SJCRH30 (cell line): ENCODE measurements at regions not wholly inside any gene's neighbourhood (a gene's known extent, or its start where the extent isn't known, plus 50 kb on each side); places are given as distances from the start of the nearest gene placed in this dataset.
A peak's percentile ranks its signal among the peaks of the same experiment; 100 is the strongest.
"Not testable (repeated sequence)": the region's sequence is repeated elsewhere in the genome, so short reads cannot be mapped to it uniquely, and the experiment has no call there.

Source experiments
- DNase-seq, 2 experiments: peaks; one replicate each; pipeline ENCODE4 v3.0.0-alpha.2; 2015 to 2020
- H3K27ac ChIP-seq: fragments of 250-450 bp; sonication (Bioruptor Pico); 2 replicates; pipeline ENCODE4 v1.5.1; 2020; ENCODE audit warnings: mild to moderate bottlenecking, moderate library complexity
- H3K27me3 ChIP-seq: fragments of 250-450 bp; sonication (Bioruptor Pico); 2 replicates; pipeline ENCODE4 v1.5.1; 2020; ENCODE audit warnings: mild to moderate bottlenecking, moderate library complexity
- H3K36me3 ChIP-seq: fragments of 250-450 bp; sonication (Bioruptor Pico); 2 replicates; pipeline ENCODE4 v1.5.1; 2020; ENCODE audit warnings: mild to moderate bottlenecking, moderate library complexity
- H3K4me1 ChIP-seq: fragments of 250-450 bp; sonication (Bioruptor Pico); 2 replicates; pipeline ENCODE4 v1.5.1; 2020; ENCODE audit warnings: mild to moderate bottlenecking, moderate library complexity
- H3K4me3 ChIP-seq: fragments of 250-450 bp; sonication (Bioruptor Pico); 2 replicates; pipeline ENCODE4 v1.5.1; 2020; ENCODE audit warnings: mild to moderate bottlenecking, moderate library complexity
- H3K9me3 ChIP-seq: fragments of 250-450 bp; sonication (Bioruptor Pico); replicated peaks from 2 replicates; pipeline ENCODE4 v1.5.1; 2020; ENCODE audit warnings: mild to moderate bottlenecking, moderate library complexity

DNA sequence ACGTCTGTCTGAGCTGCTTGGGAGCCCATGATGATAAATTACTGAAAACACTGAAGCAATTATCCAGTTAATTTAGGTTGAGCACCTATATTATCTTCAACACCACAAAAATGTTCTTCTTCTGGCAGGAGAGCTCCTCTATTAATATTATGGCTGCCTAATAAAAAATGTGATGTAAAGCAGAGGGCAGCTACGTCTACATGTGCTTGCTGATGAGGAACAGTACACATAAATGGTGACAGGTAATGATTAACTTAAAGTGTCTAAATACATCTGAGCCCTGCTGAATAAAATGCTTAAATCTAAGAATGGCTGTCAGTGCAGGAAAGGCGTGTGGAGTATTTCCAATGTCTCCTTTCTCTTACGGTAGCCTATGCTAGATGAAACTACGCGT is 131.3 kb upstream of the NR3C1 start:
- no peak for DNase-seq
- H3K9me3 ChIP-seq, result 0 out of 2 replicates have a peak, but pooled peaks cover 3% of the 10 kb centered on the region
- no peak overlapping the region for H3K4me3 ChIP-seq
- no peaks in the 10 kb centered on the region for H3K4me1 ChIP-seq
- H3K36me3 ChIP-seq, result no peaks in the 10 kb centered on the region
- no peak overlapping the region for H3K27ac ChIP-seq
- H3K27me3 ChIP-seq, result no peaks in the 10 kb centered on the region

DNA sequence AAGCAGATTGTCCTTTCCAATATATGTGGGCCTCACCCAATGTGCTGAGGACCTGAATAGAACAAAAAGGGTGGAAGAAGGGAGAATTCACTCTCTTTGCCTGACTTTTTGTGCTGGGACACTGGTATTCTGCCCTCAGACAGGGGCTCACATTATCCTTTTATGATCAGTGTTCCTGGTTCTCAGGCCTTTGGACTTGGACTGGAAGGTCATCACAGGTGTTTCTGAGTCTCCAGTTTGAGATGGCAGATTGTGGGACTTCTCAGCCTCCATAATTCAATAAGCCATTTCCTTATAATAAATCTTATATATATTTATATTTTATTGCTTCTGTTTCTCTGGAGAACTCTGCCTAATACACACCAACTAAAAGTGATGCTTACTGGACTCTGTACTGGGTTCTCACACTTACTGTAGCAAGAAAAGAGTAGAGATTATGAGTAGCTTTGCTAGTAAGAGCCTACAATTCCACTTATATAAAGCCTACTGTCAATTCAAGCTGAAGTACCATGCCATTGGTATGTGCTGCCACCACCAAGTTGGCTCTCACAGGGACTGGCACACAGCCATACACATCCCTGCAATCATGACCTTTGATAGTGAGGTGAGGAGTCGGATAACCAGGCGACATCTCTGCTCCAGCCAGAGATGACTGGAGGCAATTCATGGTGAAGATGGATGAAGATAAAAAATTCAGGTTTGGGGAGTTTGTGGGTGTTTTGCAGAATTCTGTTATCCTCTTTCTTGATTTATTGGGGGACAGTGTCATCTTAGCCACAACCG is 130.7 kb upstream of the NR3C1 start:
- no peaks in the 10 kb centered on the region for H3K27me3 ChIP-seq
- no peak for DNase-seq
- no peak overlapping the region for H3K4me3 ChIP-seq
- H3K4me1 ChIP-seq, result no peaks in the 10 kb centered on the region
- H3K36me3 ChIP-seq, result no peaks in the 10 kb centered on the region
- no peak overlapping the region for H3K27ac ChIP-seq
- H3K9me3 ChIP-seq, result 0 out of 2 replicates have a peak, but pooled peaks cover 1% of the 10 kb centered on the region

DNA sequence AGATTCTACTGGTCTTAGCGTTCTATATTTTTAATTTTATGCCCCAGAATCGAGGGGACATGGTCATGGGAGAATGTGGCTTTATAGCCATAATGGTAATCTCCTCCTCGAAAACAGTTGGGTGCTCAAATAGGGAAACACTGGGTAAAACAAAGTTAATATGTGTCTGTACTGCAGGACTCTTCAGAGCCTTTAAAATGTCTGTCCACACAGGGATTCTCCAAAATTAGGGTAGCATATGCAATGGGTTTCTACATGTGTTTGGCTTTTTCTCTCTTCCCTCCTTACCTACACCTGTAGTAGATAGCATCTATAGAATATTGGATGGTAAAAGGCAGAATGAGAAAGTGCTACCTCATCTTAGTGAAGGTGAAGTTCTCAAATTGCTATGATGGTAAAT is 130.0 kb upstream of the NR3C1 start:
- Histone ChIP-seq H3K4me1 (no peaks in the 10 kb centered on the region), H3K27me3 (no peaks in the 10 kb centered on the region), H3K36me3 (no peaks in the 10 kb centered on the region), H3K4me3 (no peak overlapping the region), H3K9me3 (no peaks in the 10 kb centered on the region), H3K27ac (no peak overlapping the region)
- no peak for DNase-seq

DNA sequence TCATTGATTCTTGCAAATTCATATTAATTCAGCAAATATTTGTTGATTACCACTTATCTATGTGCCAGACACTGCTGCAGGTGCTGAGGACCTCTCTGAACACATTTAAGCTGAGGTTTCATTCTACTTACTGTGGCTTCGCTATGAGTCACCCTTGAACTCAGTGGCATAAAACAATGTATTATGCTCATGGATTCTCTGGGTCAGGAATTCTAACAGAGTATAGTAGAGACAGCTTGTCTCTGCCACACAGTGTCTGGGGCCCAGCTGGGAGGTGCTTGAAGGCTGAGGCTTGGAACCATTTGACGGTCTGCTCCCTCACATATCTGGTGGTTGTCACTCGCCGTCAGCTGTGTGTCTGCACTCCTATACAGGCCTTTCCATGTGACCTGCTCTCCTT is 124.3 kb upstream of the NR3C1 start:
- DNase-seq, result no peak
- H3K4me1 ChIP-seq, result no peaks in the 10 kb centered on the region
- no peaks in the 10 kb centered on the region for H3K9me3 ChIP-seq
- no peaks in the 10 kb centered on the region for H3K27me3 ChIP-seq
- H3K4me3 ChIP-seq, result no peak overlapping the region
- no peak overlapping the region for H3K27ac ChIP-seq
- H3K36me3 ChIP-seq, result no peaks in the 10 kb centered on the region

DNA sequence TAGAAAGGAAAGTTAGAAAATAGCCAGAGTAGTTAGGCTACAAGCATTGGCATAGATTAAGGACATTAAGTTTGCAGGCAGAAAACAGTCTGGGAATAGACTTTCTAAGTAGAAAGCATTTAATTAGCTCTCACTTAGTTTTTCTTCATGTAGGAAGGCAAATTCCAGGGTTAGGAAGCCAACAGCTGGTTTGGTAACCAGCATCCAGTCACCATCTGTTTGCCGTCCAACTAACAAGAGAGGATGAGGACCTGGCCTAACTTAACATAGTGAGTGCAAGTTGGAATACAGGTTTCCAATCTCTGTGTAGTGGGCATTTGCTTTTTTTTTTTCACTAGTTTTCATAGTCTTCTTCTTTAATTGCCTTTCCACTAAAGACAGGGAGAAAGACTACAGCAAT is 121.7 kb upstream of the NR3C1 start:
- Histone ChIP-seq H3K27ac (no peak overlapping the region), H3K4me3 (no peak overlapping the region), H3K27me3 (no peaks in the 10 kb centered on the region), H3K36me3 (no peaks in the 10 kb centered on the region), H3K9me3 (no peaks in the 10 kb centered on the region), H3K4me1 (no peaks in the 10 kb centered on the region)
- DNase-seq, result no peak

DNA sequence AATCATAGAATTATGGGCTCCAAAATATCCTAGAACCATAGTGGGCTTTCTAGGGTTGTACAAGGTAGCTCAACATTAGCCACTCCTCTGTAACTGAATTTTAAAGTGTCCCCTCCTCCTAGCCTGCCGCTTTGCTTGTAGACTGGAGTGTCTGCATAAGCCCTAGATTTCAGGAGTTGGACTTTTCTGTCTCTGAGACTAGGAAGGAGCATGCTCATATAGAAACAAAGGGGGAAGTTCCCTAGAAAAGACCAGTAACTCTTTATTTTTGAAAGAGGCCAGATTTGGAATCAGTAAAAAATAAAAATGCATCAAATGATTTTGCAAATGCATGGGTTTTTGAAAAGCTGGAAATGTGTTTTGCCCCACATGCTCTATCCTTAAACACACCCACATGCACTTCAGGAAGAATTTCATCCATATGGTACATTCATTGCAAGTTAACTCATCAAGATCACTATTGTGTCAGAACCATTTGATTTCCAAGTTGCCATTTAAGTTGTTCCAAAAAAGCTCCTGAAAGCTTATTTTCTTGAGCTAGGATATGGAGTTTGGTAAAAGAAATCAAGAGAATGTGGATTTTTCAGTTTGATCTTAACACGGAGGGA is 121.0 kb upstream of the NR3C1 start:
- no peak overlapping the region for H3K27ac ChIP-seq
- H3K27me3 ChIP-seq, result no peaks in the 10 kb centered on the region
- H3K4me1 ChIP-seq, result no peaks in the 10 kb centered on the region
- H3K36me3 ChIP-seq, result no peaks in the 10 kb centered on the region
- no peak for DNase-seq
- no peak overlapping the region for H3K4me3 ChIP-seq
- H3K9me3 ChIP-seq, result no peaks in the 10 kb centered on the region

DNA sequence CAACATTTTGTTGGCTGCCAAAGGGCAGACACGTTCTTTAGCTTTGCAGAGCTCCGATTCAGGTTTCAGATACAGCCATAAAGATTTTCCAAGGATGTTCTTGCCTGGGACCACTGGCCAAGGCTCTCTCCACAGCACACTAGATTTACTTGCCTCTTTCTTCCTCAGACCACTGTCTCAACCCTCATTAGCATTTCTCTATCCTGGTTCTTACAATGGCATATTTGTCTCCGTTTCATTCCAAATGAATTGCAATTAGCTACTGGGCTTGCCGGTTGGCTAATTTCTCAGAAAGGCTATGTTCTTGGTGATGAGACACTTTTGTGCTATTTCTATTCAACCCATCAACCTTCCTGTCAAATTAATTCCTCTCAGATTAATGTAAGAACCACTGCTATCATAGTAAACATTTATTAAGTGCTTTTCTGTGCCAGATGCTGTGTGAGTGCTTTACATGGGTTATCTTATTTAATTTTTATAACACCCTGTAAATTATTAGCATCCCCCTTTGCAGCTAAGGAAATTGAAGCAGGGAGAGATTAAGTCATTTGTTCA is 118.4 kb upstream of the NR3C1 start:
- no peak for DNase-seq
- H3K4me1 ChIP-seq, result no peaks in the 10 kb centered on the region
- no peaks in the 10 kb centered on the region; the same call in 1 of the 2 replicates for H3K9me3 ChIP-seq
- H3K27me3 ChIP-seq, result no peaks in the 10 kb centered on the region
- H3K27ac ChIP-seq, result no peak overlapping the region
- H3K4me3 ChIP-seq, result no peak overlapping the region
- no peaks in the 10 kb centered on the region for H3K36me3 ChIP-seq

DNA sequence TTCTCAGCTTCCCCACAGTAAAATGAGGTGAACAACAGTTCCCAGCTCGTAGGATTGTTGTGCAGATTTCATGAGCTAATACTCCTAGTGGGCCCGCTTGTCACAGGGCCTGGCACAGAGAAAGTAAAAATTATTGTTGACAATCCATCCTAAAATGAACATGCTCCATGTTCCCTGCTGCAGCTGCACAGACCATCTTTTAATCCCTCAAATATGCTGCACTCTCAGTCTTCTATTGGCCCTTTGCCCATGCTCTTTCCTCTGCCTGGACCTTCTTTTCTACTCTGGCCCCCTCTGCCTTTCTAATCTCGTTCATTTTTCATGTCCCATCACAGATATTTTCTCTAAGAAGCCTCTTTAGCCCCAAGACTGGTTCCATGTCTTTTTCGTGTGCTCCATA is 117.7 kb upstream of the NR3C1 start:
- H3K9me3 ChIP-seq, result no peaks in the 10 kb centered on the region; the same call in 1 of the 2 replicates
- H3K36me3 ChIP-seq, result no peaks in the 10 kb centered on the region
- H3K4me1 ChIP-seq, result no peaks in the 10 kb centered on the region
- H3K4me3 ChIP-seq, result no peak overlapping the region
- no peak overlapping the region for H3K27ac ChIP-seq
- H3K27me3 ChIP-seq, result no peaks in the 10 kb centered on the region
- DNase-seq, result no peak

DNA sequence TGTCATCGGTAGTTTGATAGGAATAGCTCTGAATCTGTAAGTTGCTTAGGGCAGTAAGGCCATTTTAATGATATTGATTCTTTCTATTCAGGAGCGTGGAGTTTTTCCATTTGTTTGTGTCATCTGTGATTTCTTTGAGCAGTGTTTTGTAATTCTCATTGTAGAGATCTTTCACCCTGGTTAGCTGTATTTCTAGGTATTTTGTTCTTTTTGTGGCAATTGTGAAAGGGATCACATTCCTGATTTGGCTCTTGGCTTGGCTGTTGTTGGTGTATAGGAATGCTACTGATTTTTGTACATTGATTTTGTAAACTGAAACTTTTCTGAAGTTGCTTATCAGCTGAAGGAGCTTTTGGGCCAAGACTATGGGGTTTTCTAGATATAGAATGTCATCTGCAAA is 115.7 kb upstream of the NR3C1 start:
- not testable (repeated sequence) for H3K36me3 ChIP-seq, H3K4me3 ChIP-seq, H3K9me3 ChIP-seq, H3K27ac ChIP-seq, DNase-seq, H3K27me3 ChIP-seq, H3K4me1 ChIP-seq

DNA sequence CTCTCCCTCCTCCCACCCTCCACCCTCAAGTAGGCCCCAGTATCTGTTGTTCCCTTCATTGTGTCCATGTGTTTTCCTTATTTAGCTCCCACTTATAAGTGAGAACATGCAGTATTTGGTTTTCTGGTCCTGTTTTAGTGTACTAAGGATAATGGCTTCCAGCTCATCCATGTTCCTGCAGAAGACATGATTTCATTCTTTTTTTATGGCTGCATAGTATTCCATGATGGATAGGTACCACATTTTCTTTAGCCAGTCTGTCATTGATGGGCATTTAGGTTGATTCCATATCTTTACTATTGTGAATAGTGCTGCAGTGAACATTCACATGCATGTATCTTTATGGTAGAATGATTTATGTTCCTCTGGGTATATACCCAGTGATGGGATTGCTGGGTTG is 114.3 kb upstream of the NR3C1 start:
- not testable (repeated sequence) for H3K36me3 ChIP-seq, H3K27me3 ChIP-seq, H3K27ac ChIP-seq, H3K4me1 ChIP-seq, DNase-seq, H3K4me3 ChIP-seq, H3K9me3 ChIP-seq

DNA sequence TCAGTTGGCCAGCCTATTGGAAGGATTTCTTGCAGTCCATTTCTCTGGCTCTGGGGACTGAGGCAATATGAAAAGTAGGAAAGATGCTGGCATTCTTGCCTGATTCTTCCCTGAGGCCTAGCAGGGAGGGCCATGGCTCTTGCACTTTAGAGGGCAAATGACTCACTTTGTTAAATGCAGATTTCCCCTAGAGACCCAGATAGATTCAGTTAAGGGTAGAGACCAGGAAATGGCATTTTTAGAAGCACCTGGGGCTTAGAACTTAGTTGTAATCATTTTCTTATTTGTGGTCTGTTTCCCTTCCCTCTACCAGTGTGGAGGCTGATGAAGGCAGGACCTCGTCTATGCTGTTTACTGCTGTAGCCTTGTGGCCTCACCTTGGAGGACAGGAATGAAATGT is 112.8 kb upstream of the NR3C1 start:
- H3K27me3 ChIP-seq, result no peaks in the 10 kb centered on the region
- no peaks in the 10 kb centered on the region; the same call in 1 of the 2 replicates for H3K9me3 ChIP-seq
- no peak for DNase-seq
- H3K4me3 ChIP-seq, result no peak overlapping the region
- H3K27ac ChIP-seq, result no peak overlapping the region
- H3K36me3 ChIP-seq, result no peaks in the 10 kb centered on the region
- H3K4me1 ChIP-seq, result no peaks in the 10 kb centered on the region

DNA sequence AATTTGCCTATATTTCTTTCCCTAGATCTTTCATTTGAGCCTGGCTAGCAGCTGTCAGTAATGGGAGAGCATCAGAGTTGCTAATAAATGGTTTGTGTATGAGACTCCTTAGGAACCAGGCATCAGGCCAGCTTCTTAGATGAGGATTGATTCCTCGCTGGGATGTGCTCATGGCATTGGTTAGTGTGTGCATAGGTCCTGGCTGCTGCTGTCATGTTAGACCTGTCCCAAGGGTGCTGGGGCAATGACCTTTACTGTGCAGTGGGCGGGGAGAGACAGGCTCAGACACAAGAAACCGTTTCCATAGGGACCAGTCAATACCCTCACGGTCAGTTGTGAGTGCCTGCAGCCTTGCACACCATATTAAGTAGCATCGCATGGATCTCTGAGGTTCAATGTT is 112.3 kb upstream of the NR3C1 start:
- no peaks in the 10 kb centered on the region; the same call in 1 of the 2 replicates for H3K9me3 ChIP-seq
- H3K36me3 ChIP-seq, result no peaks in the 10 kb centered on the region
- peak in 1 of 2 experiments; percentile 27 for DNase-seq
- H3K4me3 ChIP-seq, result no peak overlapping the region
- no peaks in the 10 kb centered on the region for H3K27me3 ChIP-seq
- no peak overlapping the region for H3K27ac ChIP-seq
- no peaks in the 10 kb centered on the region for H3K4me1 ChIP-seq

DNA sequence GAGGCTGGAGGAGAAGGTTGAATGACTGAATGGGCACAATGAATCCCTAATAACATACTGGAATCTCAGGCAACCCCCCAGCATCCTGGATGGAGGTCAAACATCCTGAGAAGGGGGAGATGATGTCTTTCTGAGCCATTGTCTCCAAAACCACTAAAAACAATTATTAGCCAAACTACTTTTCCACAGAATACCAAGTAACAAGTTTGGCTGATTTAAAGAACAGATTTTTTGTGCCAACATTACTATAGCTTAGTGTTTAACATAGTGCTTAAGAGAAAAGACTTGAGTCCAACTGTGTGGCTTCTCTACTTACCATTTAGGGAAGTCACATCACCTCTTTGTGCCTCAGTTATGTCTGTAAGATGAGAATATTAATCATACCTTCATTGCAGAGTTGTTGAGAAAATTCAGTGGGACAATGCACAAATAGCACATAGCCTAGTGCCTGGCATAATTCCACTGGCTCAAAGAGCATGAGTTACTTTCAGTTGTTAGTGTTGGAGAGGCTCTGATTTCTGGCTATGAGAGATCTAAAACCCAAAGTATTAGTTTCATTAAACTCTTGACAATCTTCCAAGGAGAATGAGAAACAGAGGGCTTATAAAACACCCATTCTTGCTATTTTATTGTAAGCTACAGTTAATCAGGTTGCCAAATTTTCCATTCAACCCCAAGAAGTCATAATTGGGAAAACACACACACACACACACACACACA is 111.3 kb upstream of the NR3C1 start:
- H3K27ac ChIP-seq, result no peak overlapping the region

DNA sequence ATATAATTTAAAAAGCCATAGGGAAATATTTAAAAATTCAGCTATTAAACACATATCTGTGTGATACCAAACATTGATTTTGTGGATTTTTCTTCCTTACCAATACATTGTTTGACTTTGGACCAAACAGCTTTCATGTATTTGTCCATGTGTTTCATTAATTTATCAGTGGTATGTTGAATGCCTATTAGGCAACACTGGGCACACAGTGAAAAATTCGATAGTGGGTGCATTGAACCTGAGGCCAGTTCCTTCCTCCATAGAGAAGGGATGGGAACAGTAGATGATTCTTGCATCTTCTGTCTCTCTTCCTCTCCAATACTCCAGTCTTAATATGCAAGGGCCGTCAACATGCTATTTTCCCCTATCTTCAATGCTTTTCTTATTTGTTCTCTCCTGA is 110.2 kb upstream of the NR3C1 start:
- no peaks in the 10 kb centered on the region for H3K36me3 ChIP-seq
- H3K4me1 ChIP-seq, result peaks cover 11% of the 10 kb centered on the region
- no peaks in the 10 kb centered on the region; the same call in 1 of the 2 replicates for H3K9me3 ChIP-seq
- H3K4me3 ChIP-seq, result no peak overlapping the region
- no peak overlapping the region for H3K27ac ChIP-seq
- H3K27me3 ChIP-seq, result no peaks in the 10 kb centered on the region
- no peak for DNase-seq

More for the DNA sequence above, 111.3 kb upstream of the NR3C1 start:
- Histone ChIP-seq H3K4me1 (peaks cover 5% of the 10 kb centered on the region), H3K27me3 (no peaks in the 10 kb centered on the region), H3K36me3 (no peaks in the 10 kb centered on the region), H3K4me3 (no peak overlapping the region), H3K9me3 (no peaks in the 10 kb centered on the region; the same call in 1 of the 2 replicates)
- no peak for DNase-seq

DNA sequence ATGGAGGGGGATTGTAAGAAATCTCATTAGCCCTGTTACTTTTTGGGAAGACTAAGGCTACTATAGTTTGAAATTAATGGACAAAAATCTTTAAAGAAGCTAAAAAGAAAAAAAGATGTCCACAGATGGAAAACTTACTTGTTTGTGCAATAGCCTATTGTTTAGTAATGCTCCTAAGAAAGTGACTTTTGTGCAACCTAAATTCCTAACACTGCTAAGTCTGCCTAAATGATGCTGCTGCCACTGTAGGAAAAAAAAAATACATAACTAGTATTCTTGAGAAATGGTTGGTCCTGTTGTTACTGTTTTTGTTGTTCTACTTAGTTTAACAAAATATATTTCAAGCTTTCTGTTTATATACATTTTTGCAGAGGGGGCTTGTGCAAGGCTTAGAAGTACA is 108.2 kb upstream of the NR3C1 start:
- DNase-seq, result no peak
- Histone ChIP-seq H3K9me3 (no peaks in the 10 kb centered on the region), H3K36me3 (no peaks in the 10 kb centered on the region), H3K27me3 (no peaks in the 10 kb centered on the region), H3K4me3 (no peak overlapping the region), H3K27ac (no peak overlapping the region), H3K4me1 (peaks cover 11% of the 10 kb centered on the region)
